HEK293 (cell line): ENCODE measurements at regions not wholly inside any gene's neighbourhood (a gene's known extent, or its start where the extent isn't known, plus 50 kb on each side); places are given as distances from the start of the nearest gene placed in this dataset.

Source experiments
- CTCF ChIA-PET: fragments of 350-600 bp; formaldehyde crosslinking; extraction: SDS; loops from one replicate; lab custom pipeline; 2021; ENCODE audit warnings: antibody characterized with exemption; lab: Yijun Ruan, JAX
- POLR2A ChIA-PET: fragments of 300-600 bp; formaldehyde crosslinking; extraction: SDS; loops from one replicate; lab custom pipeline; 2020; ENCODE audit warnings: antibody characterized with exemption, inconsistent platforms; lab: Yijun Ruan, JAX
- H3K27ac ChIP-seq: fragments of 200-500 bp; sonication (Bioruptor generic); 2 replicates; pipeline ENCODE4 v1.5.1; 2014; ENCODE audit warnings: low read depth, low read length, control low read depth, inconsistent platforms; ENCODE audit errors: extremely low read depth
- H3K36me3 ChIP-seq, 2 experiments: fragments of 200-500 bp in 1 of 2; sonication (Bioruptor generic) in 1 of 2; 1 replicate in 1 of 2; 2 replicates in 1 of 2; pipeline ENCODE4 v1.5.1; 2014 to 2017; ENCODE audit warnings: inconsistent platforms in 2 of 2, low read length in 2 of 2; ENCODE audit not compliant: control insufficient read depth in 2 of 2, insufficient read depth in 1 of 2
- H3K4me1 ChIP-seq: fragments of 200-500 bp; sonication (Bioruptor generic); 2 replicates; pipeline ENCODE4 v1.5.1; 2014; ENCODE audit warnings: mild to moderate bottlenecking, low read length, inconsistent platforms; ENCODE audit not compliant: control insufficient read depth, insufficient read depth
- H3K4me3 ChIP-seq: 2 replicates; pipeline ENCODE4 v1.5.1; 2011; ENCODE audit warnings: low read depth, mild to moderate bottlenecking, control low read depth, low read length, moderate library complexity
- H3K9me3 ChIP-seq: fragments of 200-500 bp; sonication (Bioruptor generic); 2 replicates; pipeline ENCODE4 v1.5.1; 2014; ENCODE audit warnings: low read depth, low read length, inconsistent platforms; ENCODE audit not compliant: control insufficient read depth, insufficient read depth
- SALL2 ChIP-seq: fragments of 450-650 bp; formaldehyde crosslinking; IDR thresholded peaks from 2 replicates; pipeline ENCODE4 v1.5.0; 2017; ENCODE audit warnings: missing biosample characterization, mild to moderate bottlenecking, missing genetic modification characterization, borderline replicate concordance
- SETDB1 ChIP-seq: IDR thresholded peaks from one replicate; pipeline ENCODE4 v1.6.1; 2017; ENCODE audit warnings: mild to moderate bottlenecking, low read length, moderate library complexity, mixed read lengths; ENCODE audit not compliant: insufficient read length
- ZEB2 ChIP-seq: fragments of 450-650 bp; formaldehyde crosslinking; IDR thresholded peaks from 2 replicates; pipeline ENCODE4 v1.5.1; 2016; ENCODE audit warnings: missing biosample characterization, missing genetic modification characterization
- ZFP37 ChIP-seq: fragments of 450-650 bp; formaldehyde crosslinking; IDR thresholded peaks from 2 replicates; pipeline ENCODE4 v1.5.1; 2016; ENCODE audit warnings: missing biosample characterization, missing genetic modification characterization
- ZNF2 ChIP-seq: fragments of 450-650 bp; formaldehyde crosslinking; IDR thresholded peaks from 2 replicates; pipeline ENCODE4 v1.5.1; 2016; ENCODE audit warnings: missing biosample characterization, missing genetic modification characterization
- ZNF302 ChIP-seq: fragments of 450-650 bp; formaldehyde crosslinking; IDR thresholded peaks from 2 replicates; pipeline ENCODE4 v1.5.1; 2016; ENCODE audit warnings: missing biosample characterization, missing genetic modification characterization, low read depth
- ZNF324 ChIP-seq: fragments of 450-650 bp; formaldehyde crosslinking; IDR thresholded peaks from 2 replicates; pipeline ENCODE4 v1.5.1; 2016; ENCODE audit warnings: missing biosample characterization, missing genetic modification characterization
- ZNF366 ChIP-seq: fragments of 450-650 bp; formaldehyde crosslinking; conservative IDR thresholded peaks from 2 replicates; pipeline ENCODE4 v1.5.1; 2016; ENCODE audit warnings: missing biosample characterization, missing genetic modification characterization
- ZNF510 ChIP-seq: fragments of 450-650 bp; formaldehyde crosslinking; IDR thresholded peaks from 2 replicates; pipeline ENCODE4 v1.5.1; 2018; ENCODE audit warnings: mild to moderate bottlenecking, missing genetic modification characterization, missing biosample characterization; ENCODE audit not compliant: insufficient replicate concordance
- ZNF561 ChIP-seq: fragments of 450-650 bp; IDR thresholded peaks from 2 replicates; pipeline ENCODE4 v1.5.1; 2018; ENCODE audit warnings: missing biosample characterization, missing genetic modification characterization, borderline replicate concordance
- ZNF580 ChIP-seq: fragments of 450-650 bp; formaldehyde crosslinking; IDR thresholded peaks from 2 replicates; pipeline ENCODE4 v1.5.1; 2016; ENCODE audit warnings: missing biosample characterization, missing genetic modification characterization
- ZNF585B ChIP-seq: fragments of 450-650 bp; formaldehyde crosslinking; IDR thresholded peaks from 2 replicates; pipeline ENCODE4 v1.5.1; 2016; ENCODE audit warnings: missing biosample characterization, missing genetic modification characterization
- ZNF654 ChIP-seq: fragments of 450-650 bp; formaldehyde crosslinking; IDR thresholded peaks from 2 replicates; pipeline ENCODE4 v1.5.1; 2016; ENCODE audit warnings: low read depth, missing biosample characterization, missing genetic modification characterization
- ZNF792 ChIP-seq: fragments of 450-650 bp; formaldehyde crosslinking; IDR thresholded peaks from 2 replicates; pipeline ENCODE4 v1.5.1; 2016; ENCODE audit warnings: missing biosample characterization, missing genetic modification characterization
- ZNF843 ChIP-seq: fragments of 450-650 bp; formaldehyde crosslinking; IDR thresholded peaks from 2 replicates; pipeline ENCODE4 v1.5.1; 2016; ENCODE audit warnings: missing biosample characterization, missing genetic modification characterization
- ZSCAN23 ChIP-seq: fragments of 450-650 bp; formaldehyde crosslinking; IDR thresholded peaks from 2 replicates; pipeline ENCODE4 v1.5.1; 2016; ENCODE audit warnings: missing biosample characterization, missing genetic modification characterization
- TF ChIP-seq, protein P1 (sequence below): fragments of 450-650 bp; formaldehyde crosslinking; IDR thresholded peaks from 2 replicates; pipeline ENCODE4 v1.5.1; 2017; ENCODE audit warnings: missing biosample characterization, missing genetic modification characterization
- TF ChIP-seq, protein P2 (sequence below): fragments of 450-650 bp; formaldehyde crosslinking; IDR thresholded peaks from 2 replicates; pipeline ENCODE4 v1.5.1; 2016; ENCODE audit warnings: missing biosample characterization, missing genetic modification characterization, low read depth
- TF ChIP-seq, protein P3 (sequence below): fragments of 450-650 bp; formaldehyde crosslinking; IDR thresholded peaks from 2 replicates; pipeline ENCODE4 v1.5.1; 2016; ENCODE audit warnings: missing biosample characterization, missing genetic modification characterization

GRCh38 chr3:27824312-27825200 is 102.4 kb upstream of the EOMES start:
- Histone ChIP-seq H3K9me3 (no peaks in the 10 kb centered on the region), H3K4me1 (no peaks in the 10 kb centered on the region), H3K4me3 (no peak overlapping the region), H3K27ac (no peak overlapping the region), H3K36me3 (peaks cover 0 to 42% of the 10 kb centered on the region in 2 experiments; a peak in 1 of 3 replicates)
- CTCF ChIA-PET, result no interaction called here
- POLR2A ChIA-PET, result no interaction called here
- TF ChIP-seq SALL2 (tag by site-specific recombination), result no peak
- TF ChIP-seq, protein P1, sequence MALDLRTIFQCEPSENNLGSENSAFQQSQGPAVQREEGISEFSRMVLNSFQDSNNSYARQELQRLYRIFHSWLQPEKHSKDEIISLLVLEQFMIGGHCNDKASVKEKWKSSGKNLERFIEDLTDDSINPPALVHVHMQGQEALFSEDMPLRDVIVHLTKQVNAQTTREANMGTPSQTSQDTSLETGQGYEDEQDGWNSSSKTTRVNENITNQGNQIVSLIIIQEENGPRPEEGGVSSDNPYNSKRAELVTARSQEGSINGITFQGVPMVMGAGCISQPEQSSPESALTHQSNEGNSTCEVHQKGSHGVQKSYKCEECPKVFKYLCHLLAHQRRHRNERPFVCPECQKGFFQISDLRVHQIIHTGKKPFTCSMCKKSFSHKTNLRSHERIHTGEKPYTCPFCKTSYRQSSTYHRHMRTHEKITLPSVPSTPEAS (tag by site-specific recombination), result peak; percentile 96
- TF ChIP-seq ZSCAN23 (tag by site-specific recombination), result no peak

GRCh38 chr3:27826448-27826847 is 104.3 kb upstream of the EOMES start:
- ChIA-PET POLR2A (no interaction called here), CTCF (interaction anchor here (0.6 to 1.9 kb wide), 3 partner anchors 25 to 114 kb away, joined by 3 to 5 read pairs (median 5); partner anchors contain the start of gene EOMES)
- no peak for TF ChIP-seq ZNF302 (tag by site-specific recombination)
- Histone ChIP-seq H3K9me3 (no peaks in the 10 kb centered on the region), H3K4me3 (no peak overlapping the region), H3K27ac (no peak overlapping the region), H3K4me1 (no peaks in the 10 kb centered on the region), H3K36me3 (peaks cover 0 to 57% of the 10 kb centered on the region in 2 experiments; a peak in 1 of 3 replicates)

GRCh38 chr3:27827041-27827440 is 104.9 kb upstream of the EOMES start:
- H3K27ac ChIP-seq, result no peak overlapping the region
- no peaks in the 10 kb centered on the region for H3K9me3 ChIP-seq
- peaks cover 0 to 61% of the 10 kb centered on the region in 2 experiments; a peak in 1 of 3 replicates for H3K36me3 ChIP-seq
- ChIA-PET CTCF (interaction anchor here (1.3 to 1.9 kb wide), 2 partner anchors 105 to 115 kb away, joined by 5 read pairs; partner anchors contain the start of gene EOMES), POLR2A (no interaction called here)
- TF ChIP-seq ZNF2, result no peak
- H3K4me3 ChIP-seq, result no peak overlapping the region
- no peaks in the 10 kb centered on the region for H3K4me1 ChIP-seq

GRCh38 chr3:27840807-27841594 is 118.9 kb upstream of the EOMES start:
- Histone ChIP-seq H3K4me3 (no peak overlapping the region), H3K27ac (no peak overlapping the region), H3K9me3 (no peaks in the 10 kb centered on the region), H3K36me3 (peaks cover 0 to 4% of the 10 kb centered on the region in 2 experiments; a peak in 1 of 3 replicates), H3K4me1 (no peaks in the 10 kb centered on the region)
- ChIA-PET POLR2A (no interaction called here), CTCF (no interaction called here)
- TF ChIP-seq ZNF654 (tag by site-specific recombination), result no peak
- TF ChIP-seq ZNF366, result no peak
- TF ChIP-seq ZNF792, result no peak
- TF ChIP-seq ZNF510, result no peak
- no peak for TF ChIP-seq ZNF324 (tag by site-specific recombination)
- TF ChIP-seq SETDB1, result no peak
- no peak for TF ChIP-seq ZFP37 (tag by site-specific recombination)
- no peak for TF ChIP-seq ZNF580 (tag by site-specific recombination)
- no peak for TF ChIP-seq ZNF302 (tag by site-specific recombination)
- no peak for TF ChIP-seq ZNF585B
- TF ChIP-seq ZNF561 (tag by site-specific recombination), result no peak
- TF ChIP-seq ZNF843 (tag by site-specific recombination), result no peak
- TF ChIP-seq ZEB2 (tag by site-specific recombination), result no peak
- TF ChIP-seq, protein P2, sequence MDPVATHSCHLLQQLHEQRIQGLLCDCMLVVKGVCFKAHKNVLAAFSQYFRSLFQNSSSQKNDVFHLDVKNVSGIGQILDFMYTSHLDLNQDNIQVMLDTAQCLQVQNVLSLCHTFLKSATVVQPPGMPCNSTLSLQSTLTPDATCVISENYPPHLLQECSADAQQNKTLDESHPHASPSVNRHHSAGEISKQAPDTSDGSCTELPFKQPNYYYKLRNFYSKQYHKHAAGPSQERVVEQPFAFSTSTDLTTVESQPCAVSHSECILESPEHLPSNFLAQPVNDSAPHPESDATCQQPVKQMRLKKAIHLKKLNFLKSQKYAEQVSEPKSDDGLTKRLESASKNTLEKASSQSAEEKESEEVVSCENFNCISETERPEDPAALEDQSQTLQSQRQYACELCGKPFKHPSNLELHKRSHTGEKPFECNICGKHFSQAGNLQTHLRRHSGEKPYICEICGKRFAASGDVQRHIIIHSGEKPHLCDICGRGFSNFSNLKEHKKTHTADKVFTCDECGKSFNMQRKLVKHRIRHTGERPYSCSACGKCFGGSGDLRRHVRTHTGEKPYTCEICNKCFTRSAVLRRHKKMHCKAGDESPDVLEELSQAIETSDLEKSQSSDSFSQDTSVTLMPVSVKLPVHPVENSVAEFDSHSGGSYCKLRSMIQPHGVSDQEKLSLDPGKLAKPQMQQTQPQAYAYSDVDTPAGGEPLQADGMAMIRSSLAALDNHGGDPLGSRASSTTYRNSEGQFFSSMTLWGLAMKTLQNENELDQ, result no peak
- TF ChIP-seq, protein P3, sequence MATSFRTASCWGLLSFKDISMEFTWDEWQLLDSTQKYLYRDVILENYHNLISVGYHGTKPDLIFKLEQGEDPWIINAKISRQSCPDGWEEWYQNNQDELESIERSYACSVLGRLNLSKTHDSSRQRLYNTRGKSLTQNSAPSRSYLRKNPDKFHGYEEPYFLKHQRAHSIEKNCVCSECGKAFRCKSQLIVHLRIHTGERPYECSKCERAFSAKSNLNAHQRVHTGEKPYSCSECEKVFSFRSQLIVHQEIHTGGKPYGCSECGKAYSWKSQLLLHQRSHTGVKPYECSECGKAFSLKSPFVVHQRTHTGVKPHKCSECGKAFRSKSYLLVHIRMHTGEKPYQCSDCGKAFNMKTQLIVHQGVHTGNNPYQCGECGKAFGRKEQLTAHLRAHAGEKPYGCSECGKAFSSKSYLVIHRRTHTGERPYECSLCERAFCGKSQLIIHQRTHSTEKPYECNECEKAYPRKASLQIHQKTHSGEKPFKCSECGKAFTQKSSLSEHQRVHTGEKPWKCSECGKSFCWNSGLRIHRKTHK, result no peak
